GM12878 (cell line): ENCODE measurements at regions not wholly inside any gene's neighbourhood (a gene's known extent, or its start where the extent isn't known, plus 50 kb on each side); places are given as distances from the start of the nearest gene placed in this dataset.

Experiments used
- ATAC-seq: fragments of 200-7000 bp; cut with Tn5 transposase; 3 replicates; pipeline ENCODE4 v1.9.1; 2020; ENCODE audit warnings: mild to moderate bottlenecking, moderate library complexity
- BruUV-seq: library from RNA; stranded (reverse); fragments of 400-500 nt; replicated peaks from 2 replicates; lab custom pipeline; 2021; lab: Mats Ljungman, UMichigan
- CTCF ChIA-PET: fragments of 300-600 bp; sonication (Branson Sonifier 250); formaldehyde crosslinking; extraction: SDS; loops from one replicate; lab custom pipeline; 2021; ENCODE audit warnings: inconsistent platforms; lab: Yijun Ruan, JAX
- POLR2A ChIA-PET: fragments of 350-600 bp; formaldehyde crosslinking; extraction: SDS; loops from one replicate; lab custom pipeline; 2021; ENCODE audit warnings: inconsistent platforms; lab: Charles Lee
- RAD21 ChIA-PET: fragments of 300-600 bp; sonication (Branson Sonifier 250); formaldehyde crosslinking; loops from one replicate; lab custom pipeline; 2023; ENCODE audit warnings: antibody characterized with exemption; ENCODE audit not compliant: unreplicated experiment; lab: Charles Lee
- SMC1A ChIA-PET: fragments of 300-600 bp; sonication (Branson Sonifier 250); formaldehyde crosslinking; loops from one replicate; lab custom pipeline; 2023; ENCODE audit not compliant: unreplicated experiment, uncharacterized antibody; lab: Charles Lee
- DNase-seq: peaks from one replicate; pipeline ENCODE4 v3.0.0-alpha.2; 2011; ENCODE audit warnings: low read depth, low spot score
- FAIRE-seq: peaks from 3 replicates; lab custom pipeline; 2011; peaks lifted over from hg19 to GRCh38; lab: Jason Lieb, UNC
- H2AFZ ChIP-seq: 2 replicates; pipeline ENCODE4 v1.6.0; 2011; ENCODE audit warnings: low read depth, low read length, control low read depth; ENCODE audit not compliant: control insufficient read depth
- H3K27ac ChIP-seq: 2 replicates; pipeline ENCODE4 v1.5.1; 2011; ENCODE audit warnings: control low read depth; ENCODE audit not compliant: control insufficient read depth, insufficient read depth
- H3K27me3 ChIP-seq, 2 experiments: replicated peaks in 1 of 2; 2 replicates each; pipeline versions ENCODE4 v1.6.0 to v1.6.1; 2011; ENCODE audit warnings: low read length in 1 of 2; ENCODE audit not compliant: control insufficient read depth in 2 of 2, insufficient read depth in 2 of 2
- H3K36me3 ChIP-seq, 2 experiments: 2 replicates each; pipeline ENCODE4 v1.5.1; 2011; ENCODE audit warnings: low read length in 1 of 2; ENCODE audit not compliant: control insufficient read depth in 2 of 2, insufficient read depth in 2 of 2
- H3K4me1 ChIP-seq: 2 replicates; pipeline ENCODE4 v1.6.1; 2011; ENCODE audit warnings: mild to moderate bottlenecking, low read length, moderate library complexity, mixed read lengths; ENCODE audit not compliant: control insufficient read depth, insufficient read depth
- H3K4me2 ChIP-seq: 2 replicates; pipeline ENCODE4 v1.6.0; 2011; ENCODE audit warnings: control low read depth; ENCODE audit not compliant: control insufficient read depth, insufficient read depth
- H3K4me3 ChIP-seq: fragments of 200-600 bp; sonication (generic); 2 replicates; pipeline ENCODE4 v1.5.1; 2016
- H3K79me2 ChIP-seq: 2 replicates; pipeline ENCODE4 v1.6.0; 2011; ENCODE audit warnings: low read length; ENCODE audit not compliant: control insufficient read depth, insufficient read depth
- H3K9ac ChIP-seq: 2 replicates; pipeline ENCODE4 v1.8.0; 2011; ENCODE audit warnings: low read length, control low read depth, mixed read lengths; ENCODE audit not compliant: control insufficient read depth, insufficient read depth
- H3K9me3 ChIP-seq: replicated peaks from 3 replicates; pipeline ENCODE4 v1.5.1; 2011; ENCODE audit warnings: mild to moderate bottlenecking, low read length; ENCODE audit not compliant: control insufficient read depth, insufficient read depth
- H4K20me1 ChIP-seq: 2 replicates; pipeline ENCODE4 v1.6.0; 2011; ENCODE audit not compliant: control insufficient read depth, insufficient read depth
- HCFC1 ChIP-seq: fragments of 150-350 bp; IDR thresholded peaks from 2 replicates; pipeline ENCODE4 v1.6.1; 2014; ENCODE audit warnings: low read length
- HDGF ChIP-seq: fragments of 450-650 bp; IDR thresholded peaks from 2 replicates; pipeline ENCODE4 v1.6.1; 2016; ENCODE audit warnings: antibody characterized with exemption
- NKRF ChIP-seq: fragments of 450-650 bp; conservative IDR thresholded peaks from 2 replicates; pipeline ENCODE4 v1.6.1; 2017; ENCODE audit warnings: mild to moderate bottlenecking, moderate library complexity
- RBBP5 ChIP-seq: fragments of 200-600 bp; sonication (generic); conservative IDR thresholded peaks from 2 replicates; pipeline ENCODE4 v1.6.1; 2016
- SUPT20H ChIP-seq: IDR thresholded peaks from 2 replicates; pipeline ENCODE4 v1.6.1; 2011; ENCODE audit warnings: low read depth, mild to moderate bottlenecking, low read length, moderate library complexity, borderline replicate concordance; ENCODE audit not compliant: control insufficient read depth
- ZBED1 ChIP-seq: IDR thresholded peaks from 2 replicates; pipeline ENCODE4 v1.6.1; 2016; ENCODE audit warnings: borderline replicate concordance
- ZZZ3 ChIP-seq: IDR thresholded peaks from 2 replicates; pipeline ENCODE4 v1.6.1; 2011; ENCODE audit warnings: low read depth; ENCODE audit not compliant: control insufficient read depth, insufficient read length
- WGBS: methylation state at CpG from one replicate; pipeline ENCODE4 v1.1.6; 2016; ENCODE audit warnings: low lambda C conversion rate; ENCODE audit not compliant: insufficient replicate concordance, insufficient coverage; ENCODE audit errors: missing lambda C conversion rate; 5-methylcytosine and 5-hydroxymethylcytosine counted together
- in situ Hi-C: fragments of 300-500 bp; cut with MboI; formaldehyde crosslinking; loops from 9 replicates; pipeline ENCODE4 v1.14.3; 2018; ENCODE audit warnings: mixed read lengths
- intact Hi-C: fragments of 100-400 bp; cut with micrococcal nuclease; formaldehyde crosslinking; loops from one replicate; pipeline ENCODE4 v1.14.2; 2022; ENCODE audit not compliant: unreplicated experiment

- TF ChIP-seq ZZZ3: no peak
- no peak for TF ChIP-seq SUPT20H
- TF ChIP-seq HDGF: no peak
- no peak for TF ChIP-seq ZBED1
These were observed 160.8 kb upstream of the PITRM1 start (continued) for GRCh38 chr10:3333426-3333825.

DNA sequence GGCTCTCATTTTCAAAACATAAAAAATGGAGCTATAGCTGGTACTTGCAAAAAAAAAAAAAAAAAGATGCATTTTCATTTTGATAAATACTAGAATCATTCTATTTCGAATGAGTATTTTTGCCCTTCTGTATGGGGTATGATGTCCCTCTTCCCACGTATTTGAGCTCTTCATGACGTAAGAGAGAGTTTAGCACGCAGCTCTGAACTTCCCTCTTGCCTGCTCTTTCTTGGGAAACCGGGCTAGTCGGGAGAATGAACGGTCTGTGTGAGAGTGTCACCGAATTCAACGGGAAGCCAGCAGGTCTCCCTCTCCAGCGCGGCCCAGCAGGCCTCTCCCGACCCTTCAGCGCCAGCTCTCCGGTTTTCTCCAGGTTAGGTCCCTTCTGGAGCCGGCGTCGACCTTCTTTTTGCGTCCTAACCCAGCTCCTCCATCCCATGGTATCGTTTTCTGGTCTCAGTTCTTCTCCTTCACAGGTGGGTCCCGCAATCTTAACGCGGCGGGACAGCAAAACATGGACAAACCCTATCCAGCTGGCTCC lies 159.2 kb upstream of the PITRM1 start:
- Histone ChIP-seq H3K27me3 (no peaks in the 10 kb centered on the region; a peak in 2 of 4 replicates), H3K4me3 (no peak overlapping the region), H3K79me2 (no peaks in the 10 kb centered on the region), H3K9ac (no peak overlapping the region), H3K27ac (no peak overlapping the region)
- WGBS: 51% methylated on average over 23 of the region's 23 CpGs
- BruUV-seq: no TSS peak
- ChIA-PET POLR2A (no interaction called here), SMC1A (no interaction called here)
- DNase-seq: no peak
- intact Hi-C loops: no loop called here
- TF ChIP-seq NKRF (no peak), RBBP5 (no peak), HCFC1 (no peak)
- TF ChIP-seq, all 136 proteins: peak for 0
- FAIRE-seq: no peak
- in situ Hi-C loops: no loop called here
- ATAC-seq: no peak
- ChIA-PET CTCF (interaction anchor here (0.6 kb wide), 2 partner anchors 10 to 91 kb away, joined by 3 read pairs; no protein-coding TSS in a partner anchor), RAD21 (no interaction called here)
- H3K9me3 ChIP-seq: no peaks in the 10 kb centered on the region
- no peak overlapping the region for H3K4me2 ChIP-seq
- H3K36me3 ChIP-seq: no peaks in the 10 kb centered on the region
- H3K4me1 ChIP-seq: no peaks in the 10 kb centered on the region
- no peak overlapping the region for H2AFZ ChIP-seq
- no peaks in the 10 kb centered on the region for H4K20me1 ChIP-seq
